H9 (cell line): ENCODE measurements at regions not wholly inside any gene's neighbourhood (a gene's known extent, or its start where the extent isn't known, plus 50 kb on each side); places are given as distances from the start of the nearest gene placed in this dataset.

Experiments used
- DNase-seq: peaks from one replicate; pipeline ENCODE4 v3.0.0-alpha.2; 2017
- H2AFZ ChIP-seq: one replicate; pipeline ENCODE4 v1.6.1; 2013; ENCODE audit warnings: mild to moderate bottlenecking, low read length, control low read depth, moderate library complexity
- H2AK5ac ChIP-seq: 2 replicates; pipeline ENCODE4 v1.6.1; 2013; ENCODE audit warnings: low read length, control low read depth, mixed read lengths; ENCODE audit not compliant: insufficient read length
- H2BK120ac ChIP-seq: one replicate; pipeline ENCODE4 v1.6.1; 2013; ENCODE audit warnings: low read depth, mild to moderate bottlenecking, low read length, control low read depth, inconsistent platforms; ENCODE audit not compliant: poor library complexity, severe bottlenecking
- H2BK12ac ChIP-seq: 2 replicates; pipeline ENCODE4 v1.6.1; 2013; ENCODE audit warnings: low read length, control low read depth, mixed read lengths, low read depth; ENCODE audit not compliant: insufficient read length
- H2BK15ac ChIP-seq: 2 replicates; pipeline ENCODE4 v1.6.1; 2013; ENCODE audit warnings: low read depth, low read length, control low read depth
- H2BK20ac ChIP-seq: one replicate; pipeline ENCODE4 v1.6.1; 2013; ENCODE audit warnings: low read depth, mild to moderate bottlenecking, low read length, control low read depth, inconsistent platforms; ENCODE audit not compliant: poor library complexity, severe bottlenecking
- H2BK5ac ChIP-seq: 2 replicates; pipeline ENCODE4 v1.6.1; 2013; ENCODE audit warnings: low read length, control low read depth, mixed read lengths; ENCODE audit not compliant: insufficient read length
- H3K14ac ChIP-seq: 2 replicates; pipeline ENCODE4 v1.6.1; 2013; ENCODE audit warnings: low read length, control low read depth; ENCODE audit not compliant: insufficient read depth
- H3K18ac ChIP-seq: 2 replicates; pipeline ENCODE4 v1.6.1; 2013; ENCODE audit warnings: low read depth, mild to moderate bottlenecking, mixed read lengths, low read length, control low read depth; ENCODE audit not compliant: insufficient read length
- H3K23ac ChIP-seq: 2 replicates; pipeline ENCODE4 v1.6.1; 2013; ENCODE audit warnings: low read length, control low read depth, mixed read lengths, low read depth; ENCODE audit not compliant: insufficient read length
- H3K23me2 ChIP-seq: 2 replicates; pipeline ENCODE4 v1.6.1; 2013; ENCODE audit warnings: low read depth, mild to moderate bottlenecking, mixed read lengths, low read length, control low read depth; ENCODE audit not compliant: insufficient read length, poor library complexity, severe bottlenecking
- H3K27ac ChIP-seq: 2 replicates; pipeline ENCODE4 v1.5.1; 2013; ENCODE audit warnings: low read length, control low read depth, mixed read lengths, low read depth; ENCODE audit not compliant: insufficient read length
- H3K27me3 ChIP-seq: 2 replicates; pipeline ENCODE4 v1.6.1; 2013; ENCODE audit warnings: low read length, control low read depth, inconsistent platforms; ENCODE audit not compliant: insufficient read depth
- H3K4ac ChIP-seq: 2 replicates; pipeline ENCODE4 v1.6.1; 2013; ENCODE audit warnings: low read depth, mild to moderate bottlenecking, control low read depth, inconsistent platforms, low read length, moderate library complexity
- H3K4me1 ChIP-seq: 2 replicates; pipeline ENCODE4 v1.6.1; 2013; ENCODE audit warnings: low read length, control low read depth, inconsistent platforms; ENCODE audit not compliant: insufficient read depth
- H3K4me2 ChIP-seq: 2 replicates; pipeline ENCODE4 v1.6.1; 2013; ENCODE audit warnings: low read length, control low read depth, mixed read lengths; ENCODE audit not compliant: insufficient read length, insufficient read depth
- H3K56ac ChIP-seq: 2 replicates; pipeline ENCODE4 v1.6.1; 2013; ENCODE audit warnings: low read depth, mild to moderate bottlenecking, mixed read lengths, low read length, control low read depth; ENCODE audit not compliant: insufficient read length
- H3K79me1 ChIP-seq: 2 replicates; pipeline ENCODE4 v1.6.1; 2013; ENCODE audit warnings: low read depth, mild to moderate bottlenecking, moderate library complexity, low read length, control low read depth, inconsistent platforms; ENCODE audit not compliant: insufficient read depth, poor library complexity, severe bottlenecking
- H3K79me2 ChIP-seq: 2 replicates; pipeline ENCODE4 v1.6.1; 2013; ENCODE audit warnings: low read length, control low read depth, inconsistent platforms; ENCODE audit not compliant: insufficient read depth
- H3K9ac ChIP-seq: 2 replicates; pipeline ENCODE4 v1.6.1; 2013; ENCODE audit warnings: low read length, control low read depth, mixed read lengths; ENCODE audit not compliant: insufficient read length; ENCODE audit errors: extremely low read depth
- H3K9me3 ChIP-seq: one replicate; pipeline ENCODE4 v1.6.1; 2013; ENCODE audit warnings: low read depth, low read length, inconsistent platforms; ENCODE audit not compliant: control insufficient read depth
- H3T11ph ChIP-seq: one replicate; pipeline ENCODE4 v1.6.1; 2013; ENCODE audit warnings: mild to moderate bottlenecking, low read length, control low read depth, inconsistent platforms
- H4K20me1 ChIP-seq: one replicate; pipeline ENCODE4 v1.6.1; 2013; ENCODE audit not compliant: control insufficient read depth, insufficient read length, insufficient read depth
- H4K5ac ChIP-seq: 2 replicates; pipeline ENCODE4 v1.6.1; 2013; ENCODE audit warnings: low read depth, mild to moderate bottlenecking, mixed read lengths, low read length, control low read depth; ENCODE audit not compliant: insufficient read length
- H4K8ac ChIP-seq: replicated peaks from 2 replicates; pipeline ENCODE4 v1.6.1; 2013; ENCODE audit warnings: low read length, control low read depth, mixed read lengths, low read depth; ENCODE audit not compliant: insufficient read length
- H4K91ac ChIP-seq: 2 replicates; pipeline ENCODE4 v1.6.1; 2013; ENCODE audit warnings: low read depth, mild to moderate bottlenecking, moderate library complexity, mixed read lengths, low read length, control low read depth; ENCODE audit not compliant: insufficient read length
- H3K27ac Mint-ChIP-seq, 3 experiments: 2 replicates in 2 of 3; 3 replicates in 1 of 3; pipeline ENCODE4 v1.8.0; 2020 to 2021; ENCODE audit warnings: mixed read lengths in 3 of 3, mild to moderate bottlenecking in 1 of 3, moderate library complexity in 1 of 3
- H3K27me3 Mint-ChIP-seq: 2 replicates; pipeline ENCODE4 v1.8.0; 2021; ENCODE audit warnings: low read depth, mild to moderate bottlenecking, moderate library complexity, mixed read lengths
- H3K36me3 Mint-ChIP-seq, 3 experiments: 2 replicates in 2 of 3; 3 replicates in 1 of 3; pipeline ENCODE4 v1.8.0; 2020 to 2021; ENCODE audit warnings: low read depth in 3 of 3, mixed read lengths in 3 of 3; ENCODE audit not compliant: insufficient read depth in 1 of 3
- H3K4me1 Mint-ChIP-seq, 2 experiments: 2 replicates each; pipeline ENCODE4 v1.8.0; 2020; ENCODE audit warnings: mixed read lengths in 2 of 2
- H3K4me3 Mint-ChIP-seq, 2 experiments: 2 replicates in 1 of 2; 3 replicates in 1 of 2; pipeline ENCODE4 v1.8.0; 2020 to 2021; ENCODE audit warnings: mild to moderate bottlenecking in 2 of 2, mixed read lengths in 2 of 2, moderate library complexity in 1 of 2
- H3K9me3 Mint-ChIP-seq, 2 experiments: 2 replicates in 1 of 2; 3 replicates in 1 of 2; pipeline ENCODE4 v1.8.0; 2020; ENCODE audit warnings: mild to moderate bottlenecking in 2 of 2, mixed read lengths in 2 of 2, moderate library complexity in 1 of 2
- WGBS: extraction: QIAGEN DNeasy Blood & Tissue Kit; methylation state at CpG from one replicate; pipeline ENCODE4 v1.1.7; 2013; ENCODE audit warnings: missing lambda C conversion rate, low lambda C conversion rate, mixed read lengths; ENCODE audit not compliant: insufficient read length; ENCODE audit errors: extremely low coverage; 5-methylcytosine and 5-hydroxymethylcytosine counted together
- TF ChIP-seq, protein P1 (sequence below): fragments of 200-600 bp; sonication (generic); conservative IDR thresholded peaks from 3 replicates; pipeline ENCODE4 v1.8.0; 2021; ENCODE audit warnings: antibody characterized with exemption, mild to moderate bottlenecking

DNA sequence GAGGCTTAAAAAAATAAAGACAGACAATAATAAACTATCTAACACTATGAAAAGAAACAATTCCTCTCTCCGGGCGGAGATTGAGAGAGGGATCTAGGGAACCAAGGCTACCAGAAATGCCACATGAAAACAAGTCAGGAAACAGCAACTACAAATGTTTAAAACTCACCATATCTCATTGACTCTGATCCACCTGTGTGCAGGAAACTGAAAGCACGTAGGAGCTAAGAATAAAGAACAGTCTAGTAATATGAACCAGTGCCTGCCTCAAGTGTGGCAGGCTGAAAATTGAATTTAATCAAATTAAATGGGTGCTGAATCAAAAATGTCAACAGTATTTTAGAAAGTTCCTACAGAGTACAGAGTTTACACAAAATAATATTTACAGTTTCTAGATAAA lies 1701.0 kb downstream of the SLITRK5 start:
- no peak overlapping the region for H2AFZ ChIP-seq
- H3K14ac ChIP-seq, result no peak overlapping the region
- DNase-seq, result no peak
- H4K20me1 ChIP-seq, result no peaks in the 10 kb centered on the region
- peaks cover 0 to under 1% (median 0%) of the 10 kb centered on the region in 3 experiments; a peak in 1 of 7 replicates for H3K36me3 Mint-ChIP-seq
- no peak overlapping the region for H3K9ac ChIP-seq
- no peaks in the 10 kb centered on the region for H3K9me3 Mint-ChIP-seq
- H4K5ac ChIP-seq, result no peak overlapping the region
- H4K8ac ChIP-seq, result no peak overlapping the region
- peaks cover 0 to 9% of the 10 kb centered on the region in 2 experiments; a peak in 2 of 4 replicates for H3K4me1 Mint-ChIP-seq
- no peaks in the 10 kb centered on the region for H3K79me2 ChIP-seq
- H3T11ph ChIP-seq, result no peak overlapping the region
- no peak overlapping the region for H3K4me3 Mint-ChIP-seq
- H3K23ac ChIP-seq, result no peak overlapping the region
- H3K4me1 ChIP-seq, result no peaks in the 10 kb centered on the region
- no peak overlapping the region for H2BK20ac ChIP-seq
- no peak overlapping the region for H3K56ac ChIP-seq
- H4K91ac ChIP-seq, result no peak overlapping the region
- no peaks in the 10 kb centered on the region for H3K23me2 ChIP-seq
- H3K9me3 ChIP-seq, result no peaks in the 10 kb centered on the region
- H3K18ac ChIP-seq, result no peak overlapping the region
- no peak overlapping the region; a peak in 1 of 7 replicates for H3K27ac Mint-ChIP-seq
- no peaks in the 10 kb centered on the region for H3K79me1 ChIP-seq
- H3K4ac ChIP-seq, result no peak overlapping the region
- H3K27ac ChIP-seq, result no peak overlapping the region
- WGBS, result no CpG with 5 or more reads among the region's 3 CpGs
- H2AK5ac ChIP-seq, result no peak overlapping the region
- no peak overlapping the region for H2BK120ac ChIP-seq
- no peaks in the 10 kb centered on the region for H3K27me3 ChIP-seq
- no peaks in the 10 kb centered on the region for H3K27me3 Mint-ChIP-seq
- no peak overlapping the region for H3K4me2 ChIP-seq
- no peak overlapping the region for H2BK12ac ChIP-seq
- no peak overlapping the region for H2BK5ac ChIP-seq
- TF ChIP-seq, protein P1, sequence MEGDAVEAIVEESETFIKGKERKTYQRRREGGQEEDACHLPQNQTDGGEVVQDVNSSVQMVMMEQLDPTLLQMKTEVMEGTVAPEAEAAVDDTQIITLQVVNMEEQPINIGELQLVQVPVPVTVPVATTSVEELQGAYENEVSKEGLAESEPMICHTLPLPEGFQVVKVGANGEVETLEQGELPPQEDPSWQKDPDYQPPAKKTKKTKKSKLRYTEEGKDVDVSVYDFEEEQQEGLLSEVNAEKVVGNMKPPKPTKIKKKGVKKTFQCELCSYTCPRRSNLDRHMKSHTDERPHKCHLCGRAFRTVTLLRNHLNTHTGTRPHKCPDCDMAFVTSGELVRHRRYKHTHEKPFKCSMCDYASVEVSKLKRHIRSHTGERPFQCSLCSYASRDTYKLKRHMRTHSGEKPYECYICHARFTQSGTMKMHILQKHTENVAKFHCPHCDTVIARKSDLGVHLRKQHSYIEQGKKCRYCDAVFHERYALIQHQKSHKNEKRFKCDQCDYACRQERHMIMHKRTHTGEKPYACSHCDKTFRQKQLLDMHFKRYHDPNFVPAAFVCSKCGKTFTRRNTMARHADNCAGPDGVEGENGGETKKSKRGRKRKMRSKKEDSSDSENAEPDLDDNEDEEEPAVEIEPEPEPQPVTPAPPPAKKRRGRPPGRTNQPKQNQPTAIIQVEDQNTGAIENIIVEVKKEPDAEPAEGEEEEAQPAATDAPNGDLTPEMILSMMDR, result no peak
- no peak overlapping the region for H2BK15ac ChIP-seq
